ENCODE measurements at regions not wholly inside any gene's neighbourhood (a gene's known extent, or its start where the extent isn't known, plus 50 kb on each side); places are given as distances from the start of the nearest gene placed in this dataset.

DNA sequence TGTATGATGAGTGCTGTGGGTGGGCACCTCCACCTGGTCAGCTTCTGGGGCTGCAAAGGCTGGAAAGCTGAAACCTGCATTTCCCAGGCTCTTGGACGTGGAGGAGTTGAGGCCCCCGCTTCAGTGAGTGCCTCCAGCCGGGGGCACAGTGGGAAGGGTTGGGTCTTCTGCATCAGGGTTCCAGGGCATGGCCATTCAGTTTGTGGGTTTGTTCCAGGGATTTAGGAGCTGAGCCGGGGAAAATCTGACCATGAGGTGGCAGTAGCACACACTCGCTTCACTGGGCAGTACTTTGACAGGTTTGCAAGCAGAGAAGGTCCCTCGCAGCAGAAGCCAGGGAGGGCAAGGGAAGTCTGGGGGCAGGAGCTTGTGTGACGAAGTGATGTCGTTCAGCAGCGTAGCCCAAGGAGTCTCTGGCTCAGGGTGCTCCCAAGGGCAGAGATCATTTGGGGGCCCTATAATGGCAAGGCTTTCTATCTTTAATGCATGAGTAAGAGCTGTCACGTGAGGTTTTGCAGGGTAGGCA lies 69.5 kb upstream of the SULF2 start:
- TF ChIP-seq ELF4 (IDR thresholded peaks at IDR 0.05), result no peak
- TF ChIP-seq FOXA1 (IDR thresholded peaks at IDR 0.05), result no peak
- TF ChIP-seq, protein P1, sequence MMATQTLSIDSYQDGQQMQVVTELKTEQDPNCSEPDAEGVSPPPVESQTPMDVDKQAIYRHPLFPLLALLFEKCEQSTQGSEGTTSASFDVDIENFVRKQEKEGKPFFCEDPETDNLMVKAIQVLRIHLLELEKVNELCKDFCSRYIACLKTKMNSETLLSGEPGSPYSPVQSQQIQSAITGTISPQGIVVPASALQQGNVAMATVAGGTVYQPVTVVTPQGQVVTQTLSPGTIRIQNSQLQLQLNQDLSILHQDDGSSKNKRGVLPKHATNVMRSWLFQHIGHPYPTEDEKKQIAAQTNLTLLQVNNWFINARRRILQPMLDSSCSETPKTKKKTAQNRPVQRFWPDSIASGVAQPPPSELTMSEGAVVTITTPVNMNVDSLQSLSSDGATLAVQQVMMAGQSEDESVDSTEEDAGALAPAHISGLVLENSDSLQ (IDR thresholded peaks at IDR 0.05), result no peak; the same call in 1 of the 2 replicates
- TF ChIP-seq FOXM1 (IDR thresholded peaks at IDR 0.05; ENCODE audit: borderline replicate concordance), result no peak
- TF ChIP-seq SP1 (IDR thresholded peaks at IDR 0.05), result no peak
- TF ChIP-seq L3MBTL2 (conservative IDR thresholded peaks at IDR 0.05), result no peak
- TF ChIP-seq FOXK2 (IDR thresholded peaks at IDR 0.05), result no peak
- no peak for TF ChIP-seq ZNF384 (IDR thresholded peaks at IDR 0.05)

Data from HEK293T (cell line).